ENCODE measurements at regions not wholly inside any gene's neighbourhood (a gene's known extent, or its start where the extent isn't known, plus 50 kb on each side); places are given as distances from the start of the nearest gene placed in this dataset.

- no peak for TF ChIP-seq CTCF (IDR thresholded peaks at IDR 0.05 in 4 of 5, conservative IDR thresholded peaks at IDR 0.05 in 1 of 5)
- TF ChIP-seq POLR2A (IDR thresholded peaks at IDR 0.05): no peak
Measured at GRCh38 chr17:14736631-14737030, 435.8 kb downstream of the HS3ST3B1 start.

Measured in gastrocnemius medialis (tissue), 4 donors.